GM23248 (cell line): ENCODE measurements at regions not wholly inside any gene's neighbourhood (a gene's known extent, or its start where the extent isn't known, plus 50 kb on each side); places are given as distances from the start of the nearest gene placed in this dataset.
"Not testable (repeated sequence)": the region's sequence is repeated elsewhere in the genome, so short reads cannot be mapped to it uniquely, and the experiment has no call there.

Source experiments
- EZH2 ChIP-seq: fragments of 200-600 bp; sonication (generic); IDR thresholded peaks from 2 replicates; pipeline ENCODE4 v1.6.1; 2018; ENCODE audit warnings: antibody characterized with exemption, mild to moderate bottlenecking; ENCODE audit not compliant: insufficient read depth, poor library complexity, severe bottlenecking
- EZH2phosphoT487 ChIP-seq: fragments of 200-600 bp; sonication (generic); IDR thresholded peaks from 2 replicates; pipeline ENCODE4 v1.6.1; 2018; ENCODE audit warnings: antibody characterized with exemption, moderate library complexity, mild to moderate bottlenecking, low read depth; ENCODE audit not compliant: insufficient read depth

- not testable (repeated sequence) for TF ChIP-seq EZH2phosphoT487, EZH2
Observed at GRCh38 chrX:7335816-7336362, 187.9 kb upstream of the PUDP start.
